ENCODE measurements at regions not wholly inside any gene's neighbourhood (a gene's known extent, or its start where the extent isn't known, plus 50 kb on each side); places are given as distances from the start of the nearest gene placed in this dataset.
"Not testable (repeated sequence)": the region's sequence is repeated elsewhere in the genome, so short reads cannot be mapped to it uniquely, and the experiment has no call there.

DNA sequence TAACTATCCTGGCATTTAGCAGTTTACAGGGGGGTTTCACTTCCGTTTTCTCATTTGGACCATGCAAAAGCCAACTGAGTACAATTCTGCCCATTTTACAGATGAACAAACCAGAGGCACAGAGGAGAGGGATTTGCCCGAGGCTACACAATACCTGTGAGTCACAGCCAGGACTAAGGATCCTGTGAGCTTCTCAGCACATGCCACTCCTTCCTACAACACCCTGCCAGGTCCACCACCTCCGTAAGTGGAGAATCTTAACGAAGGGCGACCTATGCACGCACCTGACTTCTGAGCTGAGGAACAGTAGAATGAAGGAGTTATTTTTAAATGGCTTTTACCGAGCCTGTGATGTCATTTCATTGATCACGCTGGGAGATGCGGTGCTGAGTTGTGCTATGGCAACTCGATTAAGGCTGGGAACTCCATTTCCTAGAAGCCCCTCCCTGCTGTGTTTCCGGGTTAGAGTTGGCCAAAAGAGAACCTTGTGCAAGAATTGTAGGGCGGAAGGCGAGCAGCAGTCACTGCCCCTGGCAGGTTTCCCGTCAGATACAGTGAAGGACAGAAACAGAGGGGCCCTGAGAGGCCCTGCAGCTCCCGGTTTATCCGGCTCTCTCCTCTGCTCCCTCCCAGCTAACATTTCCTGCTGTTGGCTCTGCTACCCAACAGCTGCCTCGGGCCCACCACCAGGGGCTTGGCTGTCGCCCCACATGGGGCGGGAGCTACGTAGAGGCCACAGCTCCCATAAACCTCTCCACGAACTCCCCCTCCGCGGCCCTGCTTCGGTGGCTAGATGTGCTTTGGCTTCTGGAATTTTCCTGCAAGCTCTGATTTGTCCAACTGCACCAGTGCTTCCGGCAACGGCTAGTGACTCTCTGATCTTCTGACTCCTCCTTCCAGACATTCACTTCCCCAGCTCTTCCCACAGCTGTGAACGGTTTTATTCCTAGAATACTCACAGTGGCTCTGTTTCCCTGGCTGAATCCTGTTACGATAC is 75.1 kb upstream of the USP9X start:
- H3K4me3 ChIP-seq (replicated peaks; ENCODE audit: low read depth, low read length), result peak overlapping the region; percentile 44
- peak; percentile 31 for TF ChIP-seq CTCF (IDR thresholded peaks at IDR 0.05; ENCODE audit: low read length, missing control alignments)
- DNase-seq (ENCODE audit: low read depth), result peak; percentile 98

- DNase-seq (ENCODE audit: low read depth), result peak; percentile 44
- no peak for TF ChIP-seq CTCF (IDR thresholded peaks at IDR 0.05; ENCODE audit: low read length, missing control alignments)
- H3K4me3 ChIP-seq (replicated peaks; ENCODE audit: low read depth, low read length), result no peak overlapping the region
Measured at GRCh38 chrX:41014776-41015360, 70.4 kb upstream of the USP9X start.

- not testable (repeated sequence) for H3K4me3 ChIP-seq (replicated peaks; ENCODE audit: low read depth, low read length); DNase-seq (ENCODE audit: low read depth)
Measured at GRCh38 chrX:41017785-41018184, 67.5 kb upstream of the USP9X start.

DNA sequence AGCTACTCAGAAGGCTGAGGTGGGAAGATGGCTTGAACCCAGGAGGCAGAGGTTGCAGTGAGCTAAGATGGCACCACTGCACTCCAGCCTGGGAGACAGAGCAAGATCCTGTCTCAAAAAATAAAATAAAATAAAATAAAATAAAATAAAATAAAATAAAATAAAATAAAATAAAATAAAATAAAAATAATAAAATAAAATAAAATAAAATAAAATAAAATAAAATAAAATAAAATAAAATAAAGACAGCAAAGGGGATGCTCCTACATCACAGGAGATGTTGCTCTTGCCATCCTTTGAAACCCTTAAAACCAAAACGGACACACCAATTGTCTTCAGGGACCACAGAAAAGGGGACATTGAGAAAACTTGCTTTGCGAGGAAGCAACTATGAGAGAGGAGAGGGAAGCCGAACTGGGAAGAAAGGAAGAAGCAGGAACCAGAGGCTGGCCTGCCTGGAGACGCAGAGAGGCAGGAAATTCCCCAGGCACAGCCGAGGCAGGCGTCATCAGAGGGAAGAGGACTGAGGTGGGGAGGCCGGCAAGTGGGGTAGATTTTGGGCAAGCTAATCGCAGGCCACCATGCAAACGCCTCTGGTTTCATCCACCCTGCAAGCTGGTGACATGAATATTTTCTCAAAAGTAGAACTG is 66.7 kb upstream of the USP9X start:
- not testable (repeated sequence) for DNase-seq (ENCODE audit: low read depth); H3K4me3 ChIP-seq (replicated peaks; ENCODE audit: low read depth, low read length)

DNA sequence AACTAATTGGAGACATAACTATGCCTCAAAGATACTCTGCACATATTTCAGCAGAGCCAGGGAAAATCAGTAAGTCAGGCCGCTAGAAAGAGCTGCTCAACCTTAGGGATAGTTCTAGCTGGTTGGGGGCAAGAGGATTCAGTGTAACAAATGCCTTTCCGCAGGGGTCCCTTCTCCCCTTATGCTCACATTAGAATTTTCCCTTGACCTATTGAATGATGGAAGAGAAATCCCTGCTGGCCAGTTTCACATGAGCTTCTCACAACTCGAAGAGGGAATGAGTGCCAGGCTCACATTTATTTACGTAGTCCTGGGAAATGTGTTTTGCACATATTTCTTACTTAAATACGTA is 66.2 kb upstream of the USP9X start:
- TF ChIP-seq CTCF (IDR thresholded peaks at IDR 0.05; ENCODE audit: low read length, missing control alignments), result no peak
- no peak for DNase-seq (ENCODE audit: low read depth)
- H3K4me3 ChIP-seq (replicated peaks; ENCODE audit: low read depth, low read length), result no peak overlapping the region

DNA sequence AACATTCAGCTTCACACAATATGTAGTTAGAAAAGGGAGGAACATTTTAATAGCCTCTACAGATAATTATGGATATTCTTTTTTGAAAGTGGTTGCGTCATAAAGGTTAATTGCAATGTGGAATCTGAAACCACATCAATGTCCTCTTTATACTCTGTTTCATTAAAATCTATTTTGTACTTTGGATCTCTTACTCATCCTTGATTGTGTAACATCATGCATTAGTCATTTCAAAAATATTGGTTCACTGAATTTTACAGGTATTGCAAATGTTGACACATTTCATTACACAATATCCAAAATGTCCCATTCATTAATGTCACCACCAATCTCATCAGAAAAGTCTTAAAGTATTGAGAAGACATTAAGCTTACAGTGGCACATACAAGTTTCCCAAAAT is 62.7 kb upstream of the USP9X start:
- TF ChIP-seq CTCF (IDR thresholded peaks at IDR 0.05; ENCODE audit: low read length, missing control alignments), result no peak
- DNase-seq (ENCODE audit: low read depth), result peak; percentile 46
- H3K4me3 ChIP-seq (replicated peaks; ENCODE audit: low read depth, low read length), result no peak overlapping the region

- no peak for TF ChIP-seq CTCF (IDR thresholded peaks at IDR 0.05; ENCODE audit: low read length, missing control alignments)
- no peak for DNase-seq (ENCODE audit: low read depth)
- no peak overlapping the region for H3K4me3 ChIP-seq (replicated peaks; ENCODE audit: low read depth, low read length)
Measured at GRCh38 chrX:41023098-41023497, 62.1 kb upstream of the USP9X start.

- DNase-seq (ENCODE audit: low read depth); H3K4me3 ChIP-seq (replicated peaks; ENCODE audit: low read depth, low read length): not testable (repeated sequence)
Measured at GRCh38 chrX:41024335-41024734, 60.9 kb upstream of the USP9X start.
